ENCODE measurements at regions not wholly inside any gene's neighbourhood (a gene's known extent, or its start where the extent isn't known, plus 50 kb on each side); places are given as distances from the start of the nearest gene placed in this dataset.

GRCh38 chr12:23333938-23334337 is 615.5 kb downstream of the SOX5 start:
- no peak for TF ChIP-seq CTCF (IDR thresholded peaks at IDR 0.05 in 4 of 5, conservative IDR thresholded peaks at IDR 0.05 in 1 of 5)
- no peak for TF ChIP-seq POLR2A (IDR thresholded peaks at IDR 0.05)

Data from gastrocnemius medialis (tissue), 4 donors.